Esophagus squamous epithelium (tissue), 4 donors: ENCODE measurements at regions not wholly inside any gene's neighbourhood (a gene's known extent, or its start where the extent isn't known, plus 50 kb on each side); places are given as distances from the start of the nearest gene placed in this dataset.

Source experiments
- POLR2A ChIP-seq, 4 donors: fragments of 450-650 bp; IDR thresholded peaks; one replicate each; pipeline ENCODE4 v1.6.1; 2017; ENCODE audit warnings: antibody characterized with exemption in 4 of 4, mild to moderate bottlenecking in 4 of 4, moderate library complexity in 3 of 4
- TF ChIP-seq, protein P1 (sequence below), 6 experiments: fragments of 450-650 bp in 4 of 6; fragments of 200-600 bp in 2 of 6; sonication (generic) in 2 of 6; IDR thresholded peaks; one replicate each; pipeline ENCODE4 v1.5.1; 2016 to 2019; ENCODE audit warnings: antibody characterized with exemption in 6 of 6, mild to moderate bottlenecking in 4 of 6, moderate library complexity in 4 of 6

GRCh38 chr15:60138397-60138968 is 134.4 kb downstream of the FOXB1 start:
- TF ChIP-seq, protein P1, sequence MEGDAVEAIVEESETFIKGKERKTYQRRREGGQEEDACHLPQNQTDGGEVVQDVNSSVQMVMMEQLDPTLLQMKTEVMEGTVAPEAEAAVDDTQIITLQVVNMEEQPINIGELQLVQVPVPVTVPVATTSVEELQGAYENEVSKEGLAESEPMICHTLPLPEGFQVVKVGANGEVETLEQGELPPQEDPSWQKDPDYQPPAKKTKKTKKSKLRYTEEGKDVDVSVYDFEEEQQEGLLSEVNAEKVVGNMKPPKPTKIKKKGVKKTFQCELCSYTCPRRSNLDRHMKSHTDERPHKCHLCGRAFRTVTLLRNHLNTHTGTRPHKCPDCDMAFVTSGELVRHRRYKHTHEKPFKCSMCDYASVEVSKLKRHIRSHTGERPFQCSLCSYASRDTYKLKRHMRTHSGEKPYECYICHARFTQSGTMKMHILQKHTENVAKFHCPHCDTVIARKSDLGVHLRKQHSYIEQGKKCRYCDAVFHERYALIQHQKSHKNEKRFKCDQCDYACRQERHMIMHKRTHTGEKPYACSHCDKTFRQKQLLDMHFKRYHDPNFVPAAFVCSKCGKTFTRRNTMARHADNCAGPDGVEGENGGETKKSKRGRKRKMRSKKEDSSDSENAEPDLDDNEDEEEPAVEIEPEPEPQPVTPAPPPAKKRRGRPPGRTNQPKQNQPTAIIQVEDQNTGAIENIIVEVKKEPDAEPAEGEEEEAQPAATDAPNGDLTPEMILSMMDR (IDR thresholded peaks at IDR 0.05) = no peak
- no peak for TF ChIP-seq POLR2A (IDR thresholded peaks at IDR 0.05)
